Heart right ventricle (tissue), 16 donors: ENCODE measurements at regions not wholly inside any gene's neighbourhood (a gene's known extent, or its start where the extent isn't known, plus 50 kb on each side); places are given as distances from the start of the nearest gene placed in this dataset.

Experiments used
- ATAC-seq, 8 donors: fragments of 200-7000 bp; cut with Tn5 transposase; one replicate each; pipeline ENCODE4 v1.9.1; 2020; ENCODE audit warnings: mild to moderate bottlenecking in 8 of 8, moderate library complexity in 8 of 8, moderate number of reproducible peaks in 1 of 8
- DNase-seq, 2 donors: peaks; one replicate each; pipeline ENCODE4 v3.0.0-alpha.2; 2020
- H3K27ac ChIP-seq, 10 donors: fragments of 200-600 bp; sonication (generic) in 2 of 10; one replicate each; pipeline versions ENCODE4 v1.5.0 to v1.8.0; 2020 to 2022; ENCODE audit warnings: mild to moderate bottlenecking in 3 of 10
- H3K27me3 ChIP-seq, 7 donors: fragments of 200-600 bp; one replicate each; pipeline ENCODE4 v1.8.0; 2021 to 2022; ENCODE audit warnings: mild to moderate bottlenecking in 2 of 7
- H3K36me3 ChIP-seq, 9 donors: fragments of 200-600 bp; sonication (generic) in 1 of 9; one replicate each; pipeline versions ENCODE4 v1.5.0 to v1.8.0; 2020 to 2022; ENCODE audit warnings: mild to moderate bottlenecking in 2 of 9
- H3K4me1 ChIP-seq, 9 donors: fragments of 200-600 bp; sonication (generic) in 1 of 9; one replicate each; pipeline versions ENCODE4 v1.5.0 to v1.8.0; 2020 to 2022; ENCODE audit warnings: mild to moderate bottlenecking in 4 of 9
- H3K4me3 ChIP-seq, 10 donors: fragments of 200-600 bp; sonication (generic) in 2 of 10; one replicate each; pipeline versions ENCODE4 v1.5.0 to v1.8.0; 2020 to 2022; ENCODE audit warnings: mild to moderate bottlenecking in 7 of 10, moderate library complexity in 2 of 10
- H3K9me3 ChIP-seq, 11 donors: fragments of 200-600 bp in 10 of 11; sonication (generic) in 2 of 11; one replicate each; pipeline versions ENCODE4 v1.5.0 to v1.8.0; 2013 to 2022; ENCODE audit warnings: mild to moderate bottlenecking in 2 of 11, control low read depth in 1 of 11, moderate library complexity in 1 of 11
- WGBS, 2 donors: extraction: QIAGEN DNeasy Blood & Tissue Kit; methylation state at CpG; one replicate each; pipeline ENCODE4 v1.1.7; 2013; ENCODE audit warnings: inconsistent platforms in 1 of 2; 5-methylcytosine and 5-hydroxymethylcytosine counted together
- intact Hi-C, 10 donors: fragments of 100-400 bp; cut with DNase I; formaldehyde crosslinking; loops; one replicate each; pipeline versions ENCODE4 v1.11.1 to v1.14.2; 2022
- TF ChIP-seq, protein P1 (sequence below), 9 donors: fragments of 200-600 bp; sonication (generic) in 2 of 9; IDR thresholded peaks; one replicate each; pipeline versions ENCODE4 v1.5.0 to v1.8.0; 2021 to 2022; ENCODE audit warnings: antibody characterized with exemption in 9 of 9, mild to moderate bottlenecking in 5 of 9, moderate library complexity in 1 of 9
- donor health status: Arrhythmogenic right ventricular cardiomyopathy.
- donor health status: ischemic (EF 13 %, LVEDD 7.1; RV severe dilation, severe dysfunction).
- donor health status: healthy with polysubstance abuse.
- donor health status: DM: no; HTN: yes; CAD: no.
- donor health status: DM: no; HTN: no; CAD: no.
- donor health status: ischemic (EF 25% LVEDD 6.9; RV normal size, moderate dysfunction).
- donor health status: ischemic (EF 25% LVEDD 5.7; RV mildly dilated, moderate dysfunction).
- donor health status: healthy.
- donor health status: DM: yes; HTN: yes; CAD: no.
- donor health status: Ischemic cardiomyopathy.
- donor health status: ischemic (EF 35%, LVEDD 5.7; RV mildly dilated, moderate dysfunction).
- donor health status: nonischemic (EF 11% LVEDD 7.7; RV severe dilation, severe dysfunction).
- donor health status: DM: yes; HTN: yes; CAD: no.
- donor health status: PGD.
- donor health status: ischemic (EF 29% LVEDD 5.4; RV normal size, mild dysfunction).
- donor health status: nonischemic (EF 23%, LVEDD 6.1; RV moderate dilation, normal function).

- Histone ChIP-seq H3K9me3 (no peaks in the 10 kb centered on the region), H3K27ac (no peak overlapping the region), H3K27me3 (no peaks in the 10 kb centered on the region), H3K4me1 (peaks cover 0 to 12% (median 0%) of the 10 kb centered on the region in 9 donors), H3K4me3 (no peak overlapping the region), H3K36me3 (no peaks in the 10 kb centered on the region)
- DNase-seq (no peak), ATAC-seq (no peak)
- TF ChIP-seq, protein P1, sequence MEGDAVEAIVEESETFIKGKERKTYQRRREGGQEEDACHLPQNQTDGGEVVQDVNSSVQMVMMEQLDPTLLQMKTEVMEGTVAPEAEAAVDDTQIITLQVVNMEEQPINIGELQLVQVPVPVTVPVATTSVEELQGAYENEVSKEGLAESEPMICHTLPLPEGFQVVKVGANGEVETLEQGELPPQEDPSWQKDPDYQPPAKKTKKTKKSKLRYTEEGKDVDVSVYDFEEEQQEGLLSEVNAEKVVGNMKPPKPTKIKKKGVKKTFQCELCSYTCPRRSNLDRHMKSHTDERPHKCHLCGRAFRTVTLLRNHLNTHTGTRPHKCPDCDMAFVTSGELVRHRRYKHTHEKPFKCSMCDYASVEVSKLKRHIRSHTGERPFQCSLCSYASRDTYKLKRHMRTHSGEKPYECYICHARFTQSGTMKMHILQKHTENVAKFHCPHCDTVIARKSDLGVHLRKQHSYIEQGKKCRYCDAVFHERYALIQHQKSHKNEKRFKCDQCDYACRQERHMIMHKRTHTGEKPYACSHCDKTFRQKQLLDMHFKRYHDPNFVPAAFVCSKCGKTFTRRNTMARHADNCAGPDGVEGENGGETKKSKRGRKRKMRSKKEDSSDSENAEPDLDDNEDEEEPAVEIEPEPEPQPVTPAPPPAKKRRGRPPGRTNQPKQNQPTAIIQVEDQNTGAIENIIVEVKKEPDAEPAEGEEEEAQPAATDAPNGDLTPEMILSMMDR (IDR thresholded peaks at IDR 0.05) = no peak
- 29 to 50% methylated on average over 1 of the region's 1 CpG for WGBS, 2 donors
- intact Hi-C loops = loop anchor here in 2 of 10 donors (10.0 kb wide), 2 partner anchors 123 to 133 kb away; partner anchors contain the start of gene FLRT2 (in 1 of the 2)
Measured at GRCh38 chr14:85401384-85401783, 128.6 kb upstream of the FLRT2 start.

DNA sequence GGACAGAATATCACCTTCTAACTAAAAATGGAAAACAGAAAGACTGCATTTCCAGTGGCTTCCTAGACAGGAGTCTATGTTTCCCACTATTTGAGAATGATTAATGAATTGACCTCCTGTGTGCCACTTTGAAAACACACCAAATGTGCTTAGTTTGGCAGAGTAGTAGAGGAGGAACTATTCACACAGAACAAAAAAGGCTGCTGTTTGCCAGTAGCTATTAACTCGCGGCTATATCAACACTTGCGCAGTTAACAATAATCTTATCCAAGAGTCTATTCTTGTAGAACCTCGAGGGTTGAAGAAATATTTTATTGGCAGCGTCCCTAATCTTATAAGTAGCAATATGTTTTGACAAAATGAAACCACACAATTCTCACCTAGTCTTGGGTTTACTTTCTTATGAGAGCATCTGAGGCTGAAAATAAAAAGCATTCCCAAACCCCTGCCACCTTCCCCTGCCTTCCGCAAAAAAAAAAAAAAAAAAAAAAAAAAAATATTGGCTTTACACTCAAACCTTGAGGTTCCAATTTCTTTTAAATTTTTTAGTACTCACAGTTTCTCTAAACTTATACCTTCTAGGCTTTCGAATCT, 127.3 kb upstream of the FLRT2 start:
- ATAC-seq (peak in 1 of 8 donors; percentile 46), DNase-seq (no peak)
- intact Hi-C loops = loop anchor here in 2 of 10 donors (10.0 kb wide), 2 partner anchors 122 to 132 kb away; partner anchors contain the start of gene FLRT2 (in 1 of the 2)
- Histone ChIP-seq H3K36me3 (no peaks in the 10 kb centered on the region), H3K4me1 (peaks cover 0 to 12% (median 0%) of the 10 kb centered on the region in 9 donors), H3K4me3 (no peak overlapping the region), H3K27me3 (no peaks in the 10 kb centered on the region), H3K27ac (no peak overlapping the region), H3K9me3 (no peaks in the 10 kb centered on the region)
- 56 to 59% methylated on average over 7 of the region's 7 CpGs for WGBS, 2 donors
- TF ChIP-seq, protein P1 (IDR thresholded peaks at IDR 0.05) = no peak

GRCh38 chr14:85409481-85410210, 120.3 kb upstream of the FLRT2 start:
- no peaks in the 10 kb centered on the region for H3K36me3 ChIP-seq
- TF ChIP-seq, protein P1 (IDR thresholded peaks at IDR 0.05) = no peak
- no peak for ATAC-seq
- intact Hi-C loops = loop anchor here in 5 of 10 donors (10.0 kb wide), 2 partner anchors 115 to 125 kb away; partner anchors contain the start of gene FLRT2 (in 1 of the 5)
- WGBS, 2 donors = 62 to 71% methylated on average over 3 of the region's 3 CpGs
- no peak for DNase-seq
- H3K4me1 ChIP-seq = peaks cover 0 to 8% (median 0%) of the 10 kb centered on the region in 9 donors
- H3K9me3 ChIP-seq = no peaks in the 10 kb centered on the region
- H3K27me3 ChIP-seq = no peaks in the 10 kb centered on the region
- H3K27ac ChIP-seq = no peak overlapping the region
- H3K4me3 ChIP-seq = no peak overlapping the region

- no peaks in the 10 kb centered on the region for H3K36me3 ChIP-seq
- no peaks in the 10 kb centered on the region for H3K27me3 ChIP-seq
- ATAC-seq (no peak), DNase-seq (no peak)
- H3K4me3 ChIP-seq = no peak overlapping the region
- TF ChIP-seq, protein P1 (IDR thresholded peaks at IDR 0.05) = no peak
- H3K4me1 ChIP-seq = peaks cover 0 to 14% (median 0%) of the 10 kb centered on the region in 9 donors
- WGBS, 2 donors = 98% methylated on average over 1 of the region's 1 CpG
- no peak overlapping the region for H3K27ac ChIP-seq
- H3K9me3 ChIP-seq = no peaks in the 10 kb centered on the region
- intact Hi-C loops = loop anchor here in 3 of 10 donors (10.0 kb wide), 1 partner anchor 112 kb away; no protein-coding TSS in a partner anchor
Measured at GRCh38 chr14:85412756-85413155, 117.2 kb upstream of the FLRT2 start.
